Mesodermal cell (in vitro differentiated cells): ENCODE measurements at regions not wholly inside any gene's neighbourhood (a gene's known extent, or its start where the extent isn't known, plus 50 kb on each side); places are given as distances from the start of the nearest gene placed in this dataset.

Source experiments
- H3K27ac ChIP-seq: 2 replicates; pipeline ENCODE4 v1.7.0; 2013; ENCODE audit warnings: mild to moderate bottlenecking, low read depth, low read length, moderate library complexity; ENCODE audit not compliant: severe bottlenecking
- H3K36me3 ChIP-seq: 2 replicates; pipeline ENCODE4 v1.7.1; 2013; ENCODE audit warnings: mild to moderate bottlenecking, low read length, moderate library complexity; ENCODE audit not compliant: control insufficient read depth, insufficient read depth
- H3K4me1 ChIP-seq: one replicate; pipeline ENCODE4 v1.7.1; 2013; ENCODE audit warnings: mild to moderate bottlenecking, low read length; ENCODE audit not compliant: insufficient read depth, control insufficient read depth, poor library complexity, severe bottlenecking
- H3K4me3 ChIP-seq: 2 replicates; pipeline ENCODE4 v1.7.0; 2013; ENCODE audit warnings: low read length, control low read depth, mild to moderate bottlenecking; ENCODE audit not compliant: insufficient read depth, poor library complexity, severe bottlenecking; ENCODE audit errors: extremely low read depth
- H3K9me3 ChIP-seq: 2 replicates; pipeline ENCODE4 v1.7.1; 2013; ENCODE audit warnings: mild to moderate bottlenecking, low read length, moderate library complexity; ENCODE audit not compliant: control insufficient read depth
- WGBS, 2 experiments: methylation state at CpG; one replicate each; pipeline ENCODE4 v1.1.5; 2013; ENCODE audit warnings: missing lambda C conversion rate in 2 of 2; ENCODE audit not compliant: insufficient coverage in 2 of 2; 5-methylcytosine and 5-hydroxymethylcytosine counted together

DNA sequence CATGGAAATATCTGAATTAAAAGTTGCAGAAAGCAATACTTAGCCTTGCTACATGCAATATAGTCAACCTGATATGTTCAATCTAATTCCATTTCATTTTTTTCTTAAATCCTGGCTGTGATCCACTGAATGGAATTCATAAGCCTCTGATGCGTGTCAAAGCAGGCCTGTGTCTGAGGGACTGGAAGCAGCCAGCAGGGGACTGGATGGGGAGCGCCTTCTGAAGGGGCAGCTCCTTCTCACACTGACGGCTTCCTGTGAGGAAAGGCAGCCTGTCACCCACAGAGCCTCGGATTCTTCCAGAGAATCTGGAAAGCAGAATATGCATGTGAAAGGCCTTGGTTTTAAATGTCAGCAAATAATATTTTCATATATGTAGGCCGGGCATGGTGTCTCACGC lies 73.5 kb downstream of the KCNF1 start:
- no peak overlapping the region for H3K27ac ChIP-seq
- H3K4me3 ChIP-seq = no peak overlapping the region
- H3K9me3 ChIP-seq = no peaks in the 10 kb centered on the region
- WGBS, 2 experiments = 81 to 89% methylated on average over 5 to 6 of the region's 6 CpGs
- no peaks in the 10 kb centered on the region for H3K4me1 ChIP-seq
- no peaks in the 10 kb centered on the region for H3K36me3 ChIP-seq

DNA sequence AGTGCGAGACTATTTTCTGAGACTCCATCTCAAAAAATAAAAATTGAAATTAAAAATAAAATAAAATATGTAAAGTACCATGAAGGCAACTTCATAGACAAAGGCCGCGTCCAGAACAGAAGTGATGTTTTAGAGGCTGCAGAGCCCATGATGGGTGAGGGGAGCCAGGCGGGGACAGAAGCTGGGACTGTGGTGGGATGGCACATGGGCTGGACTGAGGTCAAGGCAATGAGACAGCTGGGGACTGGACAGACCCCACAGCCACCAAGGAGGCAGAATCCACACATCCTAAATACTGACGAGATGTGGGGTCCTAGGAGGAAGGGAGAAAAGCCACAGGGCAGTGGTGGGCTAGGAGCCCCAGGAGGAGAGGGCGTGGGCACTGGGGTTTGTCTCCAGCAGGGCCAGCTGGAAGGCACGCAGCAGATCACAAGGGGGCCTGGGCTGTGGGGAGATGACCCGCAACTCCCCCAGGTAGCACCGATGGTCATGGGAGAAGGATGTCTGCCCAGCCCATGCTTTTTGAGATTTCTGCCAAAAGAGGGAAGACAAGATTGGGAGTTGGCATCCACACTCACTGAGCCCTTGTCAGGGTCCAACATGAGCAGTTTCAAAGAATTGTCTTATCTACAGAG lies 74.3 kb downstream of the KCNF1 start:
- no peaks in the 10 kb centered on the region for H3K9me3 ChIP-seq
- H3K4me3 ChIP-seq = no peak overlapping the region
- H3K27ac ChIP-seq = no peak overlapping the region
- no peaks in the 10 kb centered on the region for H3K4me1 ChIP-seq
- H3K36me3 ChIP-seq = no peaks in the 10 kb centered on the region
- 89 to 99% methylated on average over 4 to 7 of the region's 9 CpGs for WGBS, 2 experiments

DNA sequence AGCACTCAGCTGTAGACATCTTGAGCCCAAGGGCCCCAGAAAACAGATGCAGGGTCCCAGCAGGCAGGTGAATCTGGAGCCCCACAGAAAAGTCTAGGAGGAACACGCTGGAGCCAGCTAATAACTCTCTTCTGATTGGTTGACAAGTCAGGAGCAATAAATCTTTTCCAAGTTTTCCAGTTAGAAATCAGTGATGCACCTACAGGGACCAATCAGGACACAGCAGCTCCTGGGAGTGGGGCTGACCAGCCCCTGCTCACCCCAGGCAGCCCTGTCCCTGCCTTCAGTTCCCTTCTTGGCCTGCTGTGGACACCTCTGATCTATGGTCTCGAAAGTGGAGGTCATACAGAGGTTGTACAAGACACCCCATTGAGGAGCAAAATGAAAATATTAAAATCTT lies 75.7 kb downstream of the KCNF1 start:
- H3K4me3 ChIP-seq = no peak overlapping the region
- no peak overlapping the region for H3K27ac ChIP-seq
- no peaks in the 10 kb centered on the region for H3K4me1 ChIP-seq
- no peaks in the 10 kb centered on the region for H3K9me3 ChIP-seq
- H3K36me3 ChIP-seq = no peaks in the 10 kb centered on the region
- WGBS, 2 experiments = 67 to 82% methylated on average over 1 of the region's 2 CpGs

DNA sequence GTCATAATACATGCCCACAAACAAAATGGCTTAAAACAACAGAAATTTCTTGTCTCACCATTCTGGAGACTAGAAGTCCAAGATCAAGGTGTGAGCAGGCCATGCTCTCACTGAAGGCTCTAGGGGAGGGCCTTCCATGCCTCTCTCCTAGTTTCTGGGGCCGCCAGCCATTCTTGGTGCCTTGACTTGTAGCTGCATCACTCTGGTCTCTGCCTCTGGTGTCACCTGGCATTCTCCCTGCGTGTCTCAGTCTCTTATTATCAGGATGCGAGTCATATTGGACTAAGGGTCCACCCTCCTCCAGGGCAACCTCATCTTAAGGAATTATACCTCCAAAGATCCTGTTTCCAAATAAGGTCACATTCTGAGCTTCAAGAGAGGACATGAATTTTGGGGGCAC lies 76.1 kb downstream of the KCNF1 start:
- Histone ChIP-seq H3K9me3 (no peaks in the 10 kb centered on the region), H3K4me3 (no peak overlapping the region), H3K4me1 (no peaks in the 10 kb centered on the region), H3K36me3 (no peaks in the 10 kb centered on the region), H3K27ac (no peak overlapping the region)
- 96 to 97% methylated on average over 2 to 3 of the region's 3 CpGs for WGBS, 2 experiments

DNA sequence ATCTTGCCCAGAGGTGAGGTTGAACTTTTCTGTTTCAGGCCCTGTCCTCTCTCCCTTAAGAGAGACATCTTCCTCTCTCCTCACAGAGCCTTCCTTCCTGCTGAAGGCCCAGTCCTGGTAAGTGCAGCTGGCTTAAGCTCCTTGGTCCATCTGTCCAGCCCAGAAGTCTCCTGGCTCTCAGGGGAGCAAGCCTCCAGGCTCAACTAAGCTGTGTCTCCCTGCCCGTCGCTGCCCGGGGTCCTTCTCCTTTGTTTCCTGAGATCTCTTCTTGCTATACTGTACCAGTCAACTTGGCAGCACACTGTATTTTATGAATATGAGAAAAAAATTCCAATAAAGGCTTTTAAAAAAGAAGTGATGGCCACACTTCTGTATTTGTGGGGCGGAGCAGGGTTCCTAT lies 77.4 kb downstream of the KCNF1 start:
- H3K9me3 ChIP-seq = no peaks in the 10 kb centered on the region
- H3K27ac ChIP-seq = no peak overlapping the region
- no peaks in the 10 kb centered on the region for H3K36me3 ChIP-seq
- WGBS, 2 experiments = 100% methylated on average over 3 to 4 of the region's 4 CpGs
- no peak overlapping the region for H3K4me3 ChIP-seq
- H3K4me1 ChIP-seq = no peaks in the 10 kb centered on the region

DNA sequence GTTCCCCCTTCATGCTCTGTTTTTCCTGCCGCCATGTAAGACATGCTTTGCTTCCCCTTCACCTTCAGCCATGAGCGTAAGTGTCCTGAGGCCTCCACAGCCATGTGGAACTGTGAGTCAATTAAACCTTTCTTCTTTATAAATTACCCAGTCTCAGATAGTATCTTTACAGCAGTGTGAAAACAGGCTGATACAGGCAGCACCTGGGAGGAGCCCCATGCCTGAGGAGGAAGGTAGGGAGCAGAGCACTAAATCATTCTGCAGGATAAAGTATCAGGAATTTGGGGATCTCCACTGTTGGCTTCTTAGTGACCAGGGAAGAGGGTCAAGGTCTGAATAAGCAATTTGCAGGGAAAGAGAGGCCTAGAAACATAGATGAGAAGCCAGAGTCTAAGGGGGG lies 78.0 kb downstream of the KCNF1 start:
- Histone ChIP-seq H3K9me3 (no peaks in the 10 kb centered on the region), H3K4me1 (no peaks in the 10 kb centered on the region), H3K4me3 (no peak overlapping the region), H3K36me3 (no peaks in the 10 kb centered on the region), H3K27ac (no peak overlapping the region)
- WGBS, 2 experiments = 80 to 90% methylated on average over 1 to 2 of the region's 2 CpGs

DNA sequence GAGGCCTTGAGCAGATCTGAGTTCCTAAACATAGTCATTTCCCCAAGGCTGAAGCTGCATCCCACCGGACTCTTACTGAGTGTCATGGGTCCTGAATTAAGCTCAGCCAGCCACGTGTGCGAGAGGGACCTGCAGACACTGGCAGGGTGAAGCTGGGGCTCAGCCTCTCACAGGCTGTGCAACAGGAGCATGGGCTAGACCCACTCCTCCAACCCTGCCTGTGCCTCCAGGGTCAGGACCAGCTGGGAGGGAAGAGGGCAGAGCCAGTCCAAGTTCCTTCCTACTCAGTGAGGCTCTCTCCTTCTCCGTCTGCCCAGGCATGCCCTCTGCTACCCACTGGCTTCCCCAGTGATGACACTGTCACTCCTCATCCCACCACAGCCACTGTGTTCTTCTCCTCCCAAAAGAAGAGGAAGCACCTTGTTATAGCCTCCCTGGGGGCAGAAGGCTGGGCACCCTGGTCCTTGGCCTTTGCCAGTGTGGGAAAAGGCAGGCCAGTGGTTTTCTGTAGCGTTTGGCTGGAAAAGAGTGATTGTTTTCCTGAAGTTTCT lies 78.9 kb downstream of the KCNF1 start:
- Histone ChIP-seq H3K9me3 (no peaks in the 10 kb centered on the region), H3K27ac (no peak overlapping the region), H3K36me3 (no peaks in the 10 kb centered on the region), H3K4me1 (no peaks in the 10 kb centered on the region), H3K4me3 (no peak overlapping the region)
- 94 to 95% methylated on average over 4 of the region's 5 CpGs for WGBS, 2 experiments

DNA sequence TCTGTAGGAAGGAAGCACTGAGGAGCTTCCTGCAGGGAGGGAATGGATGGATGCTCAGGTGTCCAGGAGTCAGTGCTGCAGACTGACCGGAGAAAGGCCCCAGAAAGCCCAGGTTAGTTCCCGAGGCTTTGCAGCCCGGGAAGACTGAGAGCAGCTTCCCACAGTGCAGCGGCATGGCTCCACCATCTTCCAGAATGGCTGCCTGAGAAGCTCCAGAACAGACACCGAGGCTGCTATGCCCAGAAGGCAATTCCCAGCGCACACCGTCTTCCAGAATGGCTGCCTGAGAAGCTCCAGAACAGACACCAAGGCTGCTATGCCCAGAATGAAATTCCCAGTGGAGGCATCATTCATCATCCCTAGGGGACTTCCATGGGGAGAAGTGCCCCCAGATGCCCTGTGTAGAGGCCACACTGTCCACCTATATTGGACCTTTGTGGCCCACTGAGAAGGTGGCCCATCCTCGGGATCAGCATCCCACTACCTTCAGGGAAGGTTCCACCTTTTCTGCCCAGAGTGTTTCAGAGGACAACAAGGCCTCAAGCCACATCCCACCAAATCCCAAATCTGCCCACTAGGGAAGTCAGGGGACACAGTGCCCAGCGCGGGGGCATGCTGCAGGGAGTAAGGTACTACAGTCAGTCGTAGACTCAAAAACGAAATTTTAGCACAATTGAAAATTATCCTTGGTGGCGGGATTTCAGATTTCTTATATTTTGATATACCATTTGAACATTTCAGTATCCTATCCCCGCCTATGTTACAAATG lies 80.5 kb downstream of the KCNF1 start:
- Histone ChIP-seq H3K27ac (no peak overlapping the region), H3K9me3 (no peaks in the 10 kb centered on the region), H3K4me3 (no peak overlapping the region), H3K36me3 (no peaks in the 10 kb centered on the region), H3K4me1 (no peaks in the 10 kb centered on the region)
- 90 to 91% methylated on average over 13 of the region's 14 CpGs for WGBS, 2 experiments

DNA sequence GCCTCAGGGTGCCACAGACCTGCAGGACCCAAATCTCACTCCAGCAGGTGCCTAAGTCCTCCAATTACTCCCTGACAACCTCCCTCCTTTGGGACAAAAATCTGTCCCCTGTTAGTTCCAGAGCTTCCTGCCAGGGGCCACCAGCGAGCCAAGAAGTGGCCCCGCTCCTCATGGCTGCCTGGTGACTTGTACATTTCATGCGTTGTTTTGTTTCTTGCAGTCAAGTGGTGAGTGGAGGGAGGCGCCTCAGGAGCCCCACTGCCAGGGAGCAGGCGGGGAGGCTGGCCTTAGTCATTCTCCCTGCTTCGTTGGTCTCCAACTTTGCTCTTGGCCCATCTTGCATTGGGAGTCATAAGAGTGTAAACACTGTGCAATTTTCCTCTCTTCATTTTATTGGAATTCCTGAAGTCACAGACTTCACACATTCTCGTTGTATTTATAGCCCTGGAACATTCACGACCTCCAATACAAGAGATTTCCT lies 81.3 kb downstream of the KCNF1 start:
- H3K36me3 ChIP-seq = no peaks in the 10 kb centered on the region
- 86 to 91% methylated on average over 5 to 8 of the region's 8 CpGs for WGBS, 2 experiments
- H3K9me3 ChIP-seq = no peaks in the 10 kb centered on the region
- no peak overlapping the region for H3K4me3 ChIP-seq
- no peaks in the 10 kb centered on the region for H3K4me1 ChIP-seq
- H3K27ac ChIP-seq = no peak overlapping the region

DNA sequence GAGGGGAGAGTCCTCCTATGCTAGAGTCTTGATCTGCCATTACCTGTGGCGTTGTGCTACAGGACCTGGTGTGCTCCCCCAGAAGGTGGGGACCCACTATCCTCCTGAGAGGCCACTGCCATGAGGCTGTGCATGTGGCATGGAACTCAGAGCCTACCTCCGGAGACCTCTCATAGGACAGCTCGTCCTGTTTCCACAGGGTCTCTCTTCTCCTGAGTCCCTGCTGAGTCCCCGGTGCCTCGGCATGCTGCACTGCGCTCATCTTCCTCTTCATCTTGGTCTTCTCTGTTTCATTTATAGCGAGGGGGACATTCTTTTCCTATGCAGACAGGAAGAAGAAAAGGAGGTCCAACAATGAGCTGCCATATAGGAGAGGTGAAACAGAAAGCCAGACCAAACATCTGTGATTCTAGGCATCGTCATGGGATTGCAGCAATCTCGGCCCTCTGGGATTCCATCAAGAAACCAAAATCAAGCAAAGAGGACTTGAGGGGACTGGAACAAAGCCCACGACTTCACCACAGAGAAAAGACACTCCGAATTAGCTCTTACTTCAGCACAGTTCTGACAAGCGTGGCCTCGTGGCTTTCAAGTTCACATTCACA lies 83.7 kb downstream of the KCNF1 start:
- WGBS, 2 experiments = 91 to 94% methylated on average over 13 of the region's 13 CpGs

More for the DNA sequence above, 83.7 kb downstream of the KCNF1 start:
- Histone ChIP-seq H3K4me1 (no peaks in the 10 kb centered on the region), H3K36me3 (no peaks in the 10 kb centered on the region), H3K9me3 (no peaks in the 10 kb centered on the region), H3K27ac (no peak overlapping the region), H3K4me3 (no peak overlapping the region)
